ENCODE measurements at regions not wholly inside any gene's neighbourhood (a gene's known extent, or its start where the extent isn't known, plus 50 kb on each side); places are given as distances from the start of the nearest gene placed in this dataset.
A peak's percentile ranks its signal among the peaks of the same experiment; 100 is the strongest.

DNA sequence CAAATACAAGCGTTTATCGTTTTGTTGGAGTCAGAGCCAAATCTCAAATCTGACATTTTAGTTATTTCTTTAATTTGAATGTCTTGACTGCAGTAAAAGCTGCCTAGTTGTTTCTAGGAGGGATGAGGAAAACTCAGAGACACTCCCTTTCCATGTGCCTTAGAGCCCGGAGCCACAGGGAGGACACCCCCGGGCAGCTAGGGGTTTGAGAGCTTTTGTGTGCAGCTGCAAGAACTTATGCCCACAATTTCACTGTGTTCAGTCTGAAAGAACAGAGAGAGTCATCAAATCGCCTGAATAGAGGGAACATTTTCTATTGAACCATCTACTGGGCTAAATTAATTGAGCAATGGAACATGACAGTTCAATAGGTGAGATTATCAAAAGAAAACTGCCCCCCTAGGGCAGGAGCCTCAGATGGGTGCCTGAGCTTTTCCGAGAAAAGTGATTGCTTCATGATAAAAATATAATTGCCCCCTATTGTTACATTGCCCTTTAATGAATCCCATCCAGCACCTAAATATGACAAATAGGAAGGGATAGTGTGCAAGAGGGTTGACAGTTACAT, 709.3 kb upstream of the RGMB start:
- TF ChIP-seq PPARA (CRISPR knock-in tag; IDR thresholded peaks at IDR 0.05; ENCODE audit: borderline replicate concordance) (no peak), ISL1 (CRISPR knock-in tag; IDR thresholded peaks at IDR 0.05) (no peak), ZFP30 (CRISPR knock-in tag; IDR thresholded peaks at IDR 0.05) (no peak), ZC3H10 (CRISPR knock-in tag; IDR thresholded peaks at IDR 0.05) (no peak)
- no peak for ATAC-seq

DNA sequence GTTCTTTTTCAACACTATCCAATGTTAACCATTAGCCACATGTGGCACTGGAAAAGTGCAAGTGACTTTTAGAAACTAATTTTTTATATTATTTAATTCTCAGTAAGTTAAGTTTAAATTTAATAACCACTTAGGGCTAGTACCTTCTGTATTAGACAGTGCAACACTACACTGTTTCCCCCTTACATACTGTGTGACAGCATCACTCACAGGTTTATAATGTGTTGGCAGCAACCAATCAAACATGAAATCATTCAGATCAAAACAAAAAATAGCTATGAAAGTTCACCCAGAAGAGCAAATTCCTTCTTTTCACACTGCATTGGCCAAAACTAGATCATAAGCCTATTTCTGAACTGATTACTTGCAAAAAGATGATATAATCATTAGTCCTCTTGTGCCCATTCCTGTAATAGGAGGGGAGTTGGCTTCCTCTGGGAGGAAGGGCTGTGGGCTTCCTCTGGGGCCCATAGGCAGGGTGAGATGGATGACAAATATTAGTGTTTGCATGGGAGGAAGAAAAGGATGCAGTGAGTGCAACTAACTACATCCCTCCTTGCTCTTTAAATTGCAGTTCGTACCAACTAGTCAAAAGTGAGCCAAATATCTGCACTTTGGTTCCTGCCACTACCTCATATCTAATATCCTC, 708.1 kb upstream of the RGMB start:
- ATAC-seq = peak; percentile 91
- TF ChIP-seq, protein P1, sequence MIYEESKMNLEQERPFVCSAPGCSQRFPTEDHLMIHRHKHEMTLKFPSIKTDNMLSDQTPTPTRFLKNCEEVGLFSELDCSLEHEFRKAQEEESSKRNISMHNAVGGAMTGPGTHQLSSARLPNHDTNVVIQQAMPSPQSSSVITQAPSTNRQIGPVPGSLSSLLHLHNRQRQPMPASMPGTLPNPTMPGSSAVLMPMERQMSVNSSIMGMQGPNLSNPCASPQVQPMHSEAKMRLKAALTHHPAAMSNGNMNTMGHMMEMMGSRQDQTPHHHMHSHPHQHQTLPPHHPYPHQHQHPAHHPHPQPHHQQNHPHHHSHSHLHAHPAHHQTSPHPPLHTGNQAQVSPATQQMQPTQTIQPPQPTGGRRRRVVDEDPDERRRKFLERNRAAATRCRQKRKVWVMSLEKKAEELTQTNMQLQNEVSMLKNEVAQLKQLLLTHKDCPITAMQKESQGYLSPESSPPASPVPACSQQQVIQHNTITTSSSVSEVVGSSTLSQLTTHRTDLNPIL (CRISPR knock-in tag; IDR thresholded peaks at IDR 0.05; ENCODE audit: low read depth) = no peak
- TF ChIP-seq GLIS3 (CRISPR knock-in tag; IDR thresholded peaks at IDR 0.05) (no peak), ESRRG (CRISPR knock-in tag; IDR thresholded peaks at IDR 0.05) (no peak), TSHZ2 (CRISPR knock-in tag; IDR thresholded peaks at IDR 0.05) (no peak), TCF4 (CRISPR knock-in tag; IDR thresholded peaks at IDR 0.05; ENCODE audit: borderline replicate concordance) (no peak), ISL1 (CRISPR knock-in tag; IDR thresholded peaks at IDR 0.05) (no peak), SNAI2 (CRISPR knock-in tag; IDR thresholded peaks at IDR 0.05) (no peak), ZFP30 (CRISPR knock-in tag; IDR thresholded peaks at IDR 0.05) (no peak), OSR1 (CRISPR knock-in tag; IDR thresholded peaks at IDR 0.05) (no peak), ARNTL (CRISPR knock-in tag; IDR thresholded peaks at IDR 0.05; ENCODE audit: borderline replicate concordance, low read depth) (no peak), CSRNP3 (CRISPR knock-in tag; IDR thresholded peaks at IDR 0.05) (no peak), PPARA (CRISPR knock-in tag; IDR thresholded peaks at IDR 0.05; ENCODE audit: borderline replicate concordance) (no peak), ZNF8 (CRISPR knock-in tag; IDR thresholded peaks at IDR 0.05) (no peak), ZNF70 (CRISPR knock-in tag; IDR thresholded peaks at IDR 0.05) (no peak), ZNF565 (CRISPR knock-in tag; conservative IDR thresholded peaks at IDR 0.05; ENCODE audit: low read depth) (no peak), RARB (CRISPR knock-in tag; IDR thresholded peaks at IDR 0.05) (no peak)
- TF ChIP-seq, protein P2, sequence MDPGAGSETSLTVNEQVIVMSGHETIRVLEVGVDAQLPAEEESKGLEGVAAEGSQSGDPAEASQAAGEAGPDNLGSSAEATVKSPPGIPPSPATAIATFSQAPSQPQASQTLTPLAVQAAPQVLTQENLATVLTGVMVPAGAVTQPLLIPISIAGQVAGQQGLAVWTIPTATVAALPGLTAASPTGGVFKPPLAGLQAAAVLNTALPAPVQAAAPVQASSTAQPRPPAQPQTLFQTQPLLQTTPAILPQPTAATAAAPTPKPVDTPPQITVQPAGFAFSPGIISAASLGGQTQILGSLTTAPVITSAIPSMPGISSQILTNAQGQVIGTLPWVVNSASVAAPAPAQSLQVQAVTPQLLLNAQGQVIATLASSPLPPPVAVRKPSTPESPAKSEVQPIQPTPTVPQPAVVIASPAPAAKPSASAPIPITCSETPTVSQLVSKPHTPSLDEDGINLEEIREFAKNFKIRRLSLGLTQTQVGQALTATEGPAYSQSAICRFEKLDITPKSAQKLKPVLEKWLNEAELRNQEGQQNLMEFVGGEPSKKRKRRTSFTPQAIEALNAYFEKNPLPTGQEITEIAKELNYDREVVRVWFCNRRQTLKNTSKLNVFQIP (CRISPR knock-in tag; IDR thresholded peaks at IDR 0.05; ENCODE audit: borderline replicate concordance, low read depth) = no peak

GRCh38 chr5:98066910-98067309, 706.6 kb upstream of the RGMB start:
- peak; percentile 65 for ATAC-seq
- no peak for TF ChIP-seq ZNF565 (CRISPR knock-in tag; conservative IDR thresholded peaks at IDR 0.05; ENCODE audit: low read depth)
- TF ChIP-seq, protein P2 (CRISPR knock-in tag; IDR thresholded peaks at IDR 0.05; ENCODE audit: borderline replicate concordance, low read depth) = no peak
- no peak for TF ChIP-seq OSR1 (CRISPR knock-in tag; IDR thresholded peaks at IDR 0.05)
- no peak for TF ChIP-seq TCF4 (CRISPR knock-in tag; IDR thresholded peaks at IDR 0.05; ENCODE audit: borderline replicate concordance)
- TF ChIP-seq SNAI2 (CRISPR knock-in tag; IDR thresholded peaks at IDR 0.05) = no peak
- no peak for TF ChIP-seq ZFP3 (CRISPR knock-in tag; IDR thresholded peaks at IDR 0.05)
- no peak for TF ChIP-seq RARB (CRISPR knock-in tag; IDR thresholded peaks at IDR 0.05)
- no peak for TF ChIP-seq PPARA (CRISPR knock-in tag; IDR thresholded peaks at IDR 0.05; ENCODE audit: borderline replicate concordance)
- TF ChIP-seq ZNF8 (CRISPR knock-in tag; IDR thresholded peaks at IDR 0.05) = no peak
- TF ChIP-seq ZFP30 (CRISPR knock-in tag; IDR thresholded peaks at IDR 0.05) = no peak
- no peak for TF ChIP-seq CSRNP3 (CRISPR knock-in tag; IDR thresholded peaks at IDR 0.05)
- TF ChIP-seq, protein P1 (CRISPR knock-in tag; IDR thresholded peaks at IDR 0.05; ENCODE audit: low read depth) = no peak
- TF ChIP-seq ISL1 (CRISPR knock-in tag; IDR thresholded peaks at IDR 0.05) = no peak
- no peak for TF ChIP-seq ZC3H10 (CRISPR knock-in tag; IDR thresholded peaks at IDR 0.05)
- no peak for TF ChIP-seq BACH2 (CRISPR knock-in tag; IDR thresholded peaks at IDR 0.05; ENCODE audit: borderline replicate concordance)
- no peak for TF ChIP-seq ARNTL (CRISPR knock-in tag; IDR thresholded peaks at IDR 0.05; ENCODE audit: borderline replicate concordance, low read depth)
- no peak for TF ChIP-seq PATZ1 (CRISPR knock-in tag; IDR thresholded peaks at IDR 0.05; ENCODE audit: borderline replicate concordance)
